ENCODE measurements at regions not wholly inside any gene's neighbourhood (a gene's known extent, or its start where the extent isn't known, plus 50 kb on each side); places are given as distances from the start of the nearest gene placed in this dataset.

- DNase-seq (ENCODE audit: low read depth): no peak
Measured at GRCh38 chr11:122232985-122233384, 117.0 kb upstream of the BLID start.

- DNase-seq (ENCODE audit: low read depth): no peak
Measured at GRCh38 chr11:122230385-122230755, 114.4 kb upstream of the BLID start.

- no peak for DNase-seq (ENCODE audit: low read depth)
Measured at GRCh38 chr11:122229481-122230384, 113.7 kb upstream of the BLID start.

- no peak for DNase-seq (ENCODE audit: low read depth)
Measured at GRCh38 chr11:122229078-122229477, 113.1 kb upstream of the BLID start.

- no peak for DNase-seq (ENCODE audit: low read depth)
Measured at GRCh38 chr11:122226810-122227379, 110.9 kb upstream of the BLID start.

- no peak for DNase-seq (ENCODE audit: low read depth)
Measured at GRCh38 chr11:122224867-122225266, 108.9 kb upstream of the BLID start.

- no peak for DNase-seq (ENCODE audit: low read depth)
Measured at GRCh38 chr11:122220321-122220720, 104.3 kb upstream of the BLID start.

GRCh38 chr11:122219791-122220190 is 103.8 kb upstream of the BLID start:
- DNase-seq (ENCODE audit: low read depth): no peak

- no peak for DNase-seq (ENCODE audit: low read depth)
Measured at GRCh38 chr11:122215244-122215992, 99.4 kb upstream of the BLID start.

GRCh38 chr11:122214567-122214966 is 98.6 kb upstream of the BLID start:
- DNase-seq (ENCODE audit: low read depth): no peak

- DNase-seq (ENCODE audit: low read depth): no peak
Measured at GRCh38 chr11:122214080-122214479, 98.1 kb upstream of the BLID start.

GRCh38 chr11:122213171-122213570 is 97.2 kb upstream of the BLID start:
- no peak for DNase-seq (ENCODE audit: low read depth)

- no peak for DNase-seq (ENCODE audit: low read depth)
Measured at GRCh38 chr11:122210367-122210997, 94.5 kb upstream of the BLID start.

GRCh38 chr11:122209619-122210366 is 93.8 kb upstream of the BLID start:
- no peak for DNase-seq (ENCODE audit: low read depth)

- DNase-seq (ENCODE audit: low read depth): no peak
Measured at GRCh38 chr11:122207921-122208764, 92.1 kb upstream of the BLID start.

- no peak for DNase-seq (ENCODE audit: low read depth)
Measured at GRCh38 chr11:122207505-122207904, 91.5 kb upstream of the BLID start.

GRCh38 chr11:122205036-122205435 is 89.0 kb upstream of the BLID start:
- no peak for DNase-seq (ENCODE audit: low read depth)

- no peak for DNase-seq (ENCODE audit: low read depth)
Measured at GRCh38 chr11:122204206-122204605, 88.2 kb upstream of the BLID start.

GRCh38 chr11:122202951-122203456 is 87.0 kb upstream of the BLID start:
- DNase-seq (ENCODE audit: low read depth): no peak

- no peak for DNase-seq (ENCODE audit: low read depth)
Measured at GRCh38 chr11:122202161-122202950, 86.3 kb upstream of the BLID start.

Data from activated gamma-delta T cell treated with anti-CD3 and anti-CD28 coated beads, Interleukin-2, amount 50 U/mL, for 16 hours (primary cell).